Panc1 (cell line): ENCODE measurements at regions not wholly inside any gene's neighbourhood (a gene's known extent, or its start where the extent isn't known, plus 50 kb on each side); places are given as distances from the start of the nearest gene placed in this dataset.

Experiments
- POLR2AphosphoS5 ChIP-seq: IDR thresholded peaks from 2 replicates; pipeline ENCODE4 v1.6.1; 2012; ENCODE audit warnings: mild to moderate bottlenecking, low read depth, low read length, moderate library complexity
- TCF7L2 ChIP-seq: IDR thresholded peaks from 2 replicates; pipeline ENCODE4 v1.6.1; 2011; ENCODE audit warnings: mild to moderate bottlenecking, low read depth, low read length, inconsistent platforms
- TF ChIP-seq, protein P1 (sequence below): fragments of 450-650 bp; IDR thresholded peaks from 2 replicates; pipeline ENCODE4 v1.5.1; 2017; ENCODE audit warnings: mild to moderate bottlenecking

DNA sequence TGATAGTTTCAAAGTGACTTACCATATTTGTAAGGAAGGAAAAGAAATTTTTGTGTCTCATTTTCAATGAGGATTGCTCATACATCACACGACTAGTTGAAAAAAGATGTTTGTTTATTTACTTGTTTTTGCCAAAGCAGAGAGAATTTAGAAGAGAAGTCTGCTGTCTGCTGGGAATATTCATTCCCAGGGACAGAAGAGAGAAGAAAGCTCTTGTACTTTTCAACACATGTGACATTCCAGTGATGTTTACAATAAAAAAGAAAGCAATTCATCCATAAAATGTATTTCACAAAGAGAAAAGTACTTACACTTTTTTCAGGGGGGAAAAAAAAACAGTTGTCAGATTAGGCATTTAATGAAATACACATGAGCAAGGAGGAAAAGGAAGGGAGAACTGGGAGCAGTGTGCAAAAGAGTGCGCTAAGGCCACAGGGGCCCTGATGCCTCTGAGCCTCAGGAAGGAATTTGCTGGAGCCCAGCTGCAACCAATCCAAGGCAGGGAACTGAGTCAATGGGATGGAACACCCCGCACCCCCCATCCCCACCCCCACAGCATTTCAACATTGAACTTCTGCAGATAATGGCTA, 115.0 kb downstream of the RPAP3 start:
- no peak for TF ChIP-seq POLR2AphosphoS5
- TF ChIP-seq, protein P1, sequence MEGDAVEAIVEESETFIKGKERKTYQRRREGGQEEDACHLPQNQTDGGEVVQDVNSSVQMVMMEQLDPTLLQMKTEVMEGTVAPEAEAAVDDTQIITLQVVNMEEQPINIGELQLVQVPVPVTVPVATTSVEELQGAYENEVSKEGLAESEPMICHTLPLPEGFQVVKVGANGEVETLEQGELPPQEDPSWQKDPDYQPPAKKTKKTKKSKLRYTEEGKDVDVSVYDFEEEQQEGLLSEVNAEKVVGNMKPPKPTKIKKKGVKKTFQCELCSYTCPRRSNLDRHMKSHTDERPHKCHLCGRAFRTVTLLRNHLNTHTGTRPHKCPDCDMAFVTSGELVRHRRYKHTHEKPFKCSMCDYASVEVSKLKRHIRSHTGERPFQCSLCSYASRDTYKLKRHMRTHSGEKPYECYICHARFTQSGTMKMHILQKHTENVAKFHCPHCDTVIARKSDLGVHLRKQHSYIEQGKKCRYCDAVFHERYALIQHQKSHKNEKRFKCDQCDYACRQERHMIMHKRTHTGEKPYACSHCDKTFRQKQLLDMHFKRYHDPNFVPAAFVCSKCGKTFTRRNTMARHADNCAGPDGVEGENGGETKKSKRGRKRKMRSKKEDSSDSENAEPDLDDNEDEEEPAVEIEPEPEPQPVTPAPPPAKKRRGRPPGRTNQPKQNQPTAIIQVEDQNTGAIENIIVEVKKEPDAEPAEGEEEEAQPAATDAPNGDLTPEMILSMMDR, result no peak
- no peak for TF ChIP-seq TCF7L2
